ENCODE measurements at regions not wholly inside any gene's neighbourhood (a gene's known extent, or its start where the extent isn't known, plus 50 kb on each side); places are given as distances from the start of the nearest gene placed in this dataset.
"Not testable (repeated sequence)": the region's sequence is repeated elsewhere in the genome, so short reads cannot be mapped to it uniquely, and the experiment has no call there.

GRCh38 chr20:30584403-30584802 lies 673.1 kb upstream of the DEFB115 start:
- FAIRE-seq: not testable (repeated sequence)

GRCh38 chr20:30585244-30585796 lies 672.1 kb upstream of the DEFB115 start:
- FAIRE-seq: not testable (repeated sequence)
- peak; percentile 45 for DNase-seq (ENCODE audit: low spot score)

More at GRCh38 chr20:30584403-30584802, 673.1 kb upstream of the DEFB115 start:
- not testable (repeated sequence) for DNase-seq (ENCODE audit: low spot score)

- DNase-seq (ENCODE audit: low spot score); FAIRE-seq: not testable (repeated sequence)
Observed at GRCh38 chr20:30586178-30586577, 671.3 kb upstream of the DEFB115 start.

GRCh38 chr20:30593572-30593971 lies 663.9 kb upstream of the DEFB115 start:
- DNase-seq (ENCODE audit: low spot score) (no peak), FAIRE-seq (no peak)

- no peak for DNase-seq (ENCODE audit: low spot score)
- FAIRE-seq: no peak
Observed at GRCh38 chr20:30594112-30594511, 663.4 kb upstream of the DEFB115 start.

GRCh38 chr20:30595698-30596097 lies 661.8 kb upstream of the DEFB115 start:
- DNase-seq (ENCODE audit: low spot score): no peak
- no peak for FAIRE-seq

- not testable (repeated sequence) for DNase-seq (ENCODE audit: low spot score); FAIRE-seq
Observed at GRCh38 chr20:30597429-30597828, 660.0 kb upstream of the DEFB115 start.

GRCh38 chr20:30598460-30599230 lies 658.8 kb upstream of the DEFB115 start:
- DNase-seq (ENCODE audit: low spot score): no peak
- FAIRE-seq: no peak

GRCh38 chr20:30599990-30600389 lies 657.5 kb upstream of the DEFB115 start:
- FAIRE-seq (no peak), DNase-seq (ENCODE audit: low spot score) (no peak)

- FAIRE-seq (no peak), DNase-seq (ENCODE audit: low spot score) (no peak)
Observed at GRCh38 chr20:30601974-30602373, 655.5 kb upstream of the DEFB115 start.

GRCh38 chr20:30602424-30602823 lies 655.0 kb upstream of the DEFB115 start:
- DNase-seq (ENCODE audit: low spot score) (no peak), FAIRE-seq (no peak)

GRCh38 chr20:30606990-30607389 lies 650.5 kb upstream of the DEFB115 start:
- DNase-seq (ENCODE audit: low spot score) (no peak), FAIRE-seq (no peak)

- DNase-seq (ENCODE audit: low spot score): no peak
- no peak for FAIRE-seq
Observed at GRCh38 chr20:30610029-30610693, 647.3 kb upstream of the DEFB115 start.

GRCh38 chr20:30610751-30611150 lies 646.7 kb upstream of the DEFB115 start:
- DNase-seq (ENCODE audit: low spot score): no peak
- FAIRE-seq: no peak

GRCh38 chr20:30611239-30611984 lies 646.1 kb upstream of the DEFB115 start:
- no peak for FAIRE-seq
- no peak for DNase-seq (ENCODE audit: low spot score)

GRCh38 chr20:30612344-30612743 lies 645.1 kb upstream of the DEFB115 start:
- no peak for FAIRE-seq

GRCh38 chr20:30621346-30621745 lies 636.1 kb upstream of the DEFB115 start:
- FAIRE-seq; DNase-seq (ENCODE audit: low spot score): not testable (repeated sequence)

More at GRCh38 chr20:30612344-30612743, 645.1 kb upstream of the DEFB115 start:
- no peak for DNase-seq (ENCODE audit: low spot score)

GRCh38 chr20:30624310-30624709 lies 633.2 kb upstream of the DEFB115 start:
- not testable (repeated sequence) for DNase-seq (ENCODE audit: low spot score); FAIRE-seq

- not testable (repeated sequence) for DNase-seq (ENCODE audit: low spot score); FAIRE-seq
Observed at GRCh38 chr20:30629376-30629775, 628.1 kb upstream of the DEFB115 start.

GRCh38 chr20:30630761-30631160 lies 626.7 kb upstream of the DEFB115 start:
- DNase-seq (ENCODE audit: low spot score) (no peak), FAIRE-seq (no peak)

- not testable (repeated sequence) for FAIRE-seq; DNase-seq (ENCODE audit: low spot score)
Observed at GRCh38 chr20:30631261-30631789, 626.1 kb upstream of the DEFB115 start.
